Transverse colon (tissue), 4 donors: ENCODE measurements at regions not wholly inside any gene's neighbourhood (a gene's known extent, or its start where the extent isn't known, plus 50 kb on each side); places are given as distances from the start of the nearest gene placed in this dataset.
"Not testable (repeated sequence)": the region's sequence is repeated elsewhere in the genome, so short reads cannot be mapped to it uniquely, and the experiment has no call there.

ENCODE experiments used
- DNase-seq: peaks from one replicate; pipeline ENCODE4 v3.0.0-alpha.2; 2019
- H3K27ac ChIP-seq, 4 donors: fragments of 200-600 bp; sonication (generic); 2 replicates each; pipeline ENCODE4 v1.5.1; 2016 to 2018; ENCODE audit warnings: inconsistent platforms in 4 of 4
- H3K27me3 ChIP-seq: fragments of 200-600 bp; sonication (generic); 2 replicates; pipeline ENCODE4 v1.5.1; 2017; ENCODE audit warnings: inconsistent platforms
- H3K36me3 ChIP-seq, 4 donors: fragments of 200-600 bp; sonication (generic); 2 replicates each; pipeline ENCODE4 v1.5.1; 2017 to 2019; ENCODE audit warnings: inconsistent platforms in 4 of 4
- H3K4me1 ChIP-seq, 4 donors: fragments of 200-600 bp; sonication (generic); 2 replicates each; pipeline ENCODE4 v1.5.1; 2017 to 2020; ENCODE audit warnings: inconsistent platforms in 4 of 4
- H3K4me3 ChIP-seq, 4 donors: fragments of 200-600 bp; sonication (generic); 1 replicate in 1 of 4; 2 replicates in 3 of 4; pipeline versions ENCODE4 v1.5.1 to v1.6.1; 2017 to 2019; ENCODE audit warnings: inconsistent platforms in 4 of 4
- H3K9me3 ChIP-seq, 2 donors: fragments of 200-600 bp; sonication (generic); 2 replicates each; pipeline ENCODE4 v1.5.1; 2017 to 2019; ENCODE audit warnings: inconsistent platforms in 2 of 2
- EP300 ChIP-seq: sonication (generic); formaldehyde crosslinking; IDR thresholded peaks from one replicate; pipeline ENCODE4 v1.6.1; 2017; ENCODE audit warnings: antibody characterized with exemption, low read depth
- POLR2A ChIP-seq: fragments of 450-650 bp; IDR thresholded peaks from one replicate; pipeline ENCODE4 v1.6.1; 2016; ENCODE audit warnings: antibody characterized with exemption, mild to moderate bottlenecking, moderate library complexity
- POLR2AphosphoS5 ChIP-seq, 3 donors: sonication (generic); formaldehyde crosslinking; IDR thresholded peaks; one replicate each; pipeline ENCODE4 v1.6.1; 2016; ENCODE audit warnings: antibody characterized with exemption in 3 of 3
- WGBS, 2 donors: methylation state at CpG; one replicate each; pipeline ENCODE4 v1.1.5; 2018; ENCODE audit warnings: low coverage in 1 of 2; 5-methylcytosine and 5-hydroxymethylcytosine counted together
- in situ Hi-C, 4 donors: fragments of 200-750 bp; cut with MboI; loops; one replicate each; pipeline versions ENCODE4 v1.15.0 to v1.15.1; 2017; ENCODE audit warnings: low sequenced_read_pairs in 3 of 4, low pct_ligation_motif_present in 1 of 4, low pct_unique_long_range_greater_than_20kb in 1 of 4
- intact Hi-C: fragments of 100-400 bp; cut with DNase I; formaldehyde crosslinking; loops from one replicate; pipeline ENCODE4 v1.15.1; 2023; ENCODE audit warnings: low total_unique reads
- TF ChIP-seq, protein P1 (sequence below), 5 experiments: fragments of 200-600 bp in 3 of 5; fragments of 450-650 bp in 2 of 5; sonication (generic) in 3 of 5; IDR thresholded peaks; 1 replicate in 2 of 5; 2 replicates in 3 of 5; pipeline ENCODE4 v1.5.1; 2016 to 2017; ENCODE audit warnings: antibody characterized with exemption in 5 of 5, inconsistent platforms in 3 of 5, mild to moderate bottlenecking in 2 of 5, moderate library complexity in 1 of 5

DNA sequence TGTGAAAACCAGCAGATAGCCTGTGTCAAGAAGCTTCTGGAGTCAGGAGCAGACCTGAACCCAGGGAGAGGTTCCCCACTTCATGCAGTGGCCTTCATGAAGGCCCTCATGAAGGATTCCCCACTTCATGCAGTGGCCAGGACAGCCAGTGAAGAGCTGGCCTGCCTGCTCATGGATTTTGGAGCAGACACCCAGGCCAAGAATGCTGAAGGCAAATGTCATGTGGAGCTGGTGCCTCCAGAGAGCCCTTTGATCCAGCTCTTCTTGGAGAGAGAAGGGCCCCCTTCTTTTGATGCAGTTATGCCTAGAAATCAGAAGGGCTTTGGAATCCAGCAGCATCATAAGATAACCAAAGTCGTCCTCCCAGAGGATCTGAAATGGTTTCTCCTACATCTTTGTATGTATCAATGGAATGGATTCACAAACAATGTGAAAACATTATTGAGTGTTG is 103.9 kb upstream of the CHD2 start:
- in situ Hi-C loops (loop anchor here in 2 of 4 donors (10.0 to 25.0 kb wide), 3 partner anchors 129 to 199 kb away; no protein-coding TSS in a partner anchor), intact Hi-C loops (loop anchor here (10.0 kb wide), 2 partner anchors 189 to 229 kb away; no protein-coding TSS in a partner anchor)
- no peak for DNase-seq
- Histone ChIP-seq H3K36me3 (no peaks in the 10 kb centered on the region), H3K27ac (no peak overlapping the region), H3K9me3 (no peaks in the 10 kb centered on the region), H3K4me1 (peaks cover 0 to 13% (median 4%) of the 10 kb centered on the region in 4 donors), H3K27me3 (no peaks in the 10 kb centered on the region), H3K4me3 (no peak overlapping the region)
- 81% methylated on average over 1 of the region's 1 CpG; no CpG with 5 or more reads in 1 of the 2 donors for WGBS, 2 donors
- TF ChIP-seq POLR2A: no peak
- TF ChIP-seq POLR2AphosphoS5 (IDR thresholded peaks at IDR 0.05): no peak
- no peak for TF ChIP-seq EP300
- TF ChIP-seq, protein P1, sequence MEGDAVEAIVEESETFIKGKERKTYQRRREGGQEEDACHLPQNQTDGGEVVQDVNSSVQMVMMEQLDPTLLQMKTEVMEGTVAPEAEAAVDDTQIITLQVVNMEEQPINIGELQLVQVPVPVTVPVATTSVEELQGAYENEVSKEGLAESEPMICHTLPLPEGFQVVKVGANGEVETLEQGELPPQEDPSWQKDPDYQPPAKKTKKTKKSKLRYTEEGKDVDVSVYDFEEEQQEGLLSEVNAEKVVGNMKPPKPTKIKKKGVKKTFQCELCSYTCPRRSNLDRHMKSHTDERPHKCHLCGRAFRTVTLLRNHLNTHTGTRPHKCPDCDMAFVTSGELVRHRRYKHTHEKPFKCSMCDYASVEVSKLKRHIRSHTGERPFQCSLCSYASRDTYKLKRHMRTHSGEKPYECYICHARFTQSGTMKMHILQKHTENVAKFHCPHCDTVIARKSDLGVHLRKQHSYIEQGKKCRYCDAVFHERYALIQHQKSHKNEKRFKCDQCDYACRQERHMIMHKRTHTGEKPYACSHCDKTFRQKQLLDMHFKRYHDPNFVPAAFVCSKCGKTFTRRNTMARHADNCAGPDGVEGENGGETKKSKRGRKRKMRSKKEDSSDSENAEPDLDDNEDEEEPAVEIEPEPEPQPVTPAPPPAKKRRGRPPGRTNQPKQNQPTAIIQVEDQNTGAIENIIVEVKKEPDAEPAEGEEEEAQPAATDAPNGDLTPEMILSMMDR (IDR thresholded peaks at IDR 0.05): no peak

DNA sequence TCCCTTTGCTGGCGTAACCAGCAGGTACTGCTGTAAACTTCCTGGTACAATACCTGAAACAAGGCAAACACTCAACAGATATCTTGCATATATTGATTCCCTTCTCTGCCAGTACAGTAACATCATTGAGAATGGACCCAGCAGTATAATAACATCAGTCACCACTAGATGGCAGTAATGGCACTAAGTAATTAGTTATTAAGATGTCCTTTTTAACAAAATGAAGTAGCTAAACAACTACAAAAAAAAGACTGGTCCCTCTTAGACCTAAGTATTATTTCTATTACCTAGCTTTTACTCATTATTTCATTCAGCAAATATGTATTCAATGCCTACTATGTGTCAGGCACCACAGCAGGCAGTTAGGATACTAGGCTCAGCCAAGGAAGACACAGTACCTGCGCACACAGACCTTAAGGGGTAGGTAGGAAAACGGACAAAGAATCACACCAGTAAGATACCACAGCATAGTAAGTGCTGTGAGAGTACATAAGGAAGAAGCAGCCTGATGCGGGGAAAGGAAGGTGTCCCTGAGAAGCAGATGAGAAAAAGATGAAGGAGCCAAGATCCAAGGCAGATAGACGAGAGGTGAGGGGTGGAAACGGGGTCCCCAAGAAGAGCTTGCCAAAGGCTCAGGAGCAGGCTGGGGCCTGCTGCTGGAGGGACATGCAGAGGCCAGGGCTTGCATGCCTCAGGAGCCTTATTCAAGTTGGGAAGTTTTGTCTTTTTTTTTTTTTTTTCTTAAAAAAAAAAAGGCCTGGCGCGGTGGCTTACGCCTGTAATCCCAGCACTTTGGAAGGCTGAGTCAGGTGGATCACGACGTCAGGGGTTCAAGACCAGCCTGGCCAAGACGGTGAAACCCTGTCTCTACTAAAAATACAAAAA is 102.7 kb upstream of the CHD2 start:
- 60 to 69% methylated on average over 6 to 12 of the region's 12 CpGs for WGBS, 2 donors
- Histone ChIP-seq H3K9me3 (no peaks in the 10 kb centered on the region), H3K4me3 (no peak overlapping the region), H3K27me3 (no peaks in the 10 kb centered on the region), H3K4me1 (peaks cover 4 to 26% (median 12%) of the 10 kb centered on the region in 4 donors), H3K36me3 (no peaks in the 10 kb centered on the region), H3K27ac (peak overlapping the region in 3 of 4 donors; percentile 28 to 52 (median 31))
- intact Hi-C loops (loop anchor here (10.0 kb wide), 2 partner anchors 187 to 227 kb away; no protein-coding TSS in a partner anchor), in situ Hi-C loops (loop anchor here in 2 of 4 donors (10.0 to 25.0 kb wide), 3 partner anchors 127 to 197 kb away; no protein-coding TSS in a partner anchor)
- no peak for DNase-seq
- TF ChIP-seq POLR2AphosphoS5 (IDR thresholded peaks at IDR 0.05) (no peak), POLR2A (no peak), EP300 (no peak)
- TF ChIP-seq, protein P1 (IDR thresholded peaks at IDR 0.05): peak; percentile 75 to 85 (median 83)

DNA sequence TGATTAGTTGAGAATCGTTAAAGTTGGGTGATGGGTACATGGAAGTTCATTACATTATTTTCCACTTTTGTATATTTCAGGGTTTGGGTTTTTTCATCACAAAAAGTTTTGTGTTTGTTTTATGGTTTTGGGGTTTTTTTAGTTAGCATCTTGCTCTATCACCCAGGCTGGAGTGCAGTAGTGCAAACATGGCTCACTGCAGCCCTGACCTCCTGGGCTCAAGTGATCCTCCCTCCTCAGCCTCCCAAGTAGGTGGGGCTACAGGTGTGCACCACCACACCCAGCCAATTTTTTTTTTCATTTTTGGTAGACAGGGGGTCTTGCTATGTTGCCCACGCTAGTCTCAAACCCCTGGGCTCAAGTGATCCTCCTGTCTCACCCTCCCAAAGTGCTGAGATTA is 100.1 kb upstream of the CHD2 start:
- Histone ChIP-seq H3K4me3 (no peak overlapping the region), H3K4me1 (peaks cover 16 to 52% (median 23%) of the 10 kb centered on the region in 4 donors), H3K9me3 (no peaks in the 10 kb centered on the region), H3K27me3 (no peaks in the 10 kb centered on the region), H3K27ac (no peak overlapping the region), H3K36me3 (no peaks in the 10 kb centered on the region)
- DNase-seq: no peak
- intact Hi-C loops (loop anchor here (5.0 kb wide), 1 partner anchor 122 kb away; no protein-coding TSS in a partner anchor), in situ Hi-C loops (loop anchor here in 1 of 4 donors (5.0 kb wide), 1 partner anchor 127 kb away; no protein-coding TSS in a partner anchor)
- TF ChIP-seq, protein P1 (IDR thresholded peaks at IDR 0.05): no peak
- no peak for TF ChIP-seq POLR2AphosphoS5 (IDR thresholded peaks at IDR 0.05)
- TF ChIP-seq POLR2A: no peak
- no peak for TF ChIP-seq EP300
- WGBS, 2 donors: 85 to 100% methylated on average over 2 of the region's 2 CpGs

DNA sequence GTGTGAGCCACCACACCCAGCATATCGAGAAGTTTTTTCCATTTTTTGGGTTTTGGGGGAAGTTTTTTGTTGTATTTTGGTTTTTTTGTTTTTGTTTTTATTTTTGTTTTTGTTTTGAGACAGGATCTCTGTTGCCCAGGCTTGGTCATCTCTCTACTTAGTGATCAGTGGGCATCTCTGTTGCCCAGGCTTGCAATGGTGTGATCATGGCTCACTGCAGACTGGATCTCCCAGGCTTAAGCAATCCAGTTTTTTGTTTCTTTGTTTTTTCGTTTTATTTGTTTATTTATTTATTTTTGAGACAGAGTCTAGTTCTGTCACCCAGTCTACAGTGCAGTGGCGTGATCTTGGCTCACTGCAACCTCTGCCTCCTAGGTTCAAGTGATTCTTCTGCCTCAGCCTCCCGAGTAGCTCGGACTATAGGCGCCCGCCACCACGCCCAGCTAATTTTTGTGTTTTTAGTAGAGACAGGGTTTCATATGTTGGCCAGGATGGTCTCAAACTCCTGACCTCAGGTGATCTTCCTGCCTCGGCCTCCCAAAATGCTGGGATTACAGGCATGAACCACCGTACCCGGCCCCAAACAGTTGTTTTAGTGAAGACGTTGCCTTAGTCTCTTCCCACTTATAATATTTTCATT is 99.6 kb upstream of the CHD2 start:
- Histone ChIP-seq H3K4me1 (peaks cover 16 to 56% (median 23%) of the 10 kb centered on the region in 4 donors), H3K27ac (peak overlapping the region in 2 of 4 donors; percentile 85 to 86)
- not testable (repeated sequence) for H3K36me3 ChIP-seq, H3K27me3 ChIP-seq, DNase-seq, H3K4me3 ChIP-seq, H3K9me3 ChIP-seq
- intact Hi-C loops (loop anchor here (5.0 kb wide), 1 partner anchor 122 kb away; no protein-coding TSS in a partner anchor), in situ Hi-C loops (loop anchor here in 1 of 4 donors (5.0 kb wide), 1 partner anchor 127 kb away; no protein-coding TSS in a partner anchor)
- WGBS, 2 donors: 93 to 97% methylated on average over 11 to 12 of the region's 12 CpGs

DNA sequence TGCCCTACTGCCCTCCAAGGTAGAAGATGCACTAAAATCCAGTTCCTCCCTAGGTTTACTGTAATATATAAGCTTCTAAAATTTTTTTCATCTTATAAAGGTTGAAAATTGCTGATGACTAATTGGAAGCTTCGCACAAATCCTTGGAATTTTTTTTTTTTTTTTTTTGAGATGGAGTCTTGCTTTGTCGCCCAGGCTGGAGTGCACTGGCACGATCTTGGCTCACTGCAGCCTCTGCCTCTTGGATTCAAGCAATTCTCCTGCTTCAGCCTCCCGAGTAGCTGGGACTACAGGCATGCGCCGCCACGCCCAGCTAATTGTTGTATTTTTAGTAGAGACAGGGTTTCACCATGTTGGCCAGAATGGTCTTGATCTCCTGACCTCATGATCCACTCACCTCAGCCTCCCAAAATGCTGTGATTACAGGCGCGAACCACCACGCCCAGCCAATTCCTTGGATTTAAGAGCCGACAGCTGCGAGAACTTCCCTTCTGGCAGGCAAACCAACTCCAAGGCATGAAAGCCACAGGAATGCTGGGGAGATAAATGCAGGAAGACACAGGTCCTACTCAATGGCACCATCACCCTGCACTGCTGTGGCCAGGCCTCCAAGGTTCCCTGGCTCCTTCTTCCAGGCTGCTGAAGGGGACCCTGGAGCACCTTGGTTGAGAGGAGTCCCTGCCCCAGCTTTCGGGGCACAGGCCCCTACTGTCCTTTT is 98.9 kb upstream of the CHD2 start:
- peak; percentile 35 for DNase-seq
- 78 to 82% methylated on average over 8 to 13 of the region's 13 CpGs for WGBS, 2 donors
- H3K9me3 ChIP-seq, H3K36me3 ChIP-seq, H3K4me3 ChIP-seq, H3K27me3 ChIP-seq: not testable (repeated sequence)
- H3K27ac ChIP-seq: peak overlapping the region; percentile 85 to 98 (median 87)
- in situ Hi-C loops: loop anchor here in 1 of 4 donors (5.0 kb wide), 1 partner anchor 126 kb away; no protein-coding TSS in a partner anchor
- intact Hi-C loops: loop anchor here (5.0 kb wide), 1 partner anchor 121 kb away; no protein-coding TSS in a partner anchor
- peaks cover 16 to 56% (median 23%) of the 10 kb centered on the region in 4 donors for H3K4me1 ChIP-seq
